ENCODE measurements at regions not wholly inside any gene's neighbourhood (a gene's known extent, or its start where the extent isn't known, plus 50 kb on each side); places are given as distances from the start of the nearest gene placed in this dataset.

- no peak for TF ChIP-seq ZBTB33 (IDR thresholded peaks at IDR 0.05)
- no peak for TF ChIP-seq SKIL (IDR thresholded peaks at IDR 0.05; ENCODE audit: low read depth, poor library complexity, severe bottlenecking)
- TF ChIP-seq IKZF2 (IDR thresholded peaks at IDR 0.05) = no peak
- no peak for TF ChIP-seq STAT1 (conservative IDR thresholded peaks at IDR 0.05)
- TF ChIP-seq YBX1 (IDR thresholded peaks at IDR 0.05) = no peak
- no peak for TF ChIP-seq ATF3 (IDR thresholded peaks at IDR 0.05; ENCODE audit: borderline replicate concordance, extremely low read depth, low read depth, low read length)
- TF ChIP-seq WRNIP1 (IDR thresholded peaks at IDR 0.05; ENCODE audit: borderline replicate concordance, low read depth, low read length) = no peak
- no peak for TF ChIP-seq SREBF1 (IDR thresholded peaks at IDR 0.05; ENCODE audit: low read length)
- no peak for TF ChIP-seq IRF4 (IDR thresholded peaks at IDR 0.05; ENCODE audit: low read depth, low read length)
These were observed 165.4 kb downstream of the OGFRL1 start (continued) for GRCh38 chr6:71454056-71454455.

- Histone ChIP-seq H3K9ac (ENCODE audit: control insufficient read depth, insufficient read depth, low read length) (no peak overlapping the region), H3K27ac (ENCODE audit: control insufficient read depth, insufficient read depth) (no peak overlapping the region), H3K79me2 (ENCODE audit: control insufficient read depth, insufficient read depth, low read length) (no peaks in the 10 kb centered on the region), H3K4me3 (no peak overlapping the region), H3K27me3 (replicated peaks in 1 of 2; ENCODE audit: control insufficient read depth in 2 of 2, insufficient read depth in 2 of 2, low read length in 1 of 2) (no peaks in the 10 kb centered on the region; a peak in 1 of 4 replicates), H2AFZ (ENCODE audit: control insufficient read depth, low read depth, low read length) (no peak overlapping the region), H3K4me1 (ENCODE audit: control insufficient read depth, insufficient read depth, low read length) (no peaks in the 10 kb centered on the region), H3K9me3 (replicated peaks; ENCODE audit: control insufficient read depth, insufficient read depth, low read length) (no peaks in the 10 kb centered on the region), H4K20me1 (ENCODE audit: control insufficient read depth, insufficient read depth) (no peaks in the 10 kb centered on the region), H3K36me3 (ENCODE audit: control insufficient read depth in 2 of 2, insufficient read depth in 2 of 2, low read length in 1 of 2) (no peaks in the 10 kb centered on the region), H3K4me2 (ENCODE audit: control insufficient read depth, insufficient read depth) (no peak overlapping the region)
- ChIA-PET CTCF (no interaction called here), POLR2A (no interaction called here), SMC1A (ENCODE audit: uncharacterized antibody, unreplicated experiment) (no interaction called here), RAD21 (ENCODE audit: unreplicated experiment) (no interaction called here)
- ATAC-seq (no peak), DNase-seq (ENCODE audit: low read depth, low spot score) (no peak), FAIRE-seq (no peak)
- no peak for TF ChIP-seq DPF2 (IDR thresholded peaks at IDR 0.05)
- no peak for TF ChIP-seq EP300 (IDR thresholded peaks at IDR 0.05; ENCODE audit: borderline replicate concordance in 1 of 2, control insufficient read depth in 1 of 2, low read depth in 2 of 2, low read length in 2 of 2)
- WGBS (ENCODE audit: insufficient coverage, insufficient replicate concordance, low lambda C conversion rate, missing lambda C conversion rate) = 0% methylated on average over 1 of the region's 1 CpG
- BruUV-seq (replicated peaks) = no TSS peak
- intact Hi-C loops (cut with micrococcal nuclease; ENCODE audit: unreplicated experiment) = no loop called here
- in situ Hi-C loops (cut with MboI) = no loop called here
These were observed 169.3 kb downstream of the OGFRL1 start for GRCh38 chr6:71457929-71458328.
